B cell (primary cell): ENCODE measurements at regions not wholly inside any gene's neighbourhood (a gene's known extent, or its start where the extent isn't known, plus 50 kb on each side); places are given as distances from the start of the nearest gene placed in this dataset.

ENCODE experiments used
- EZH2 ChIP-seq: IDR thresholded peaks from 2 replicates; pipeline ENCODE4 v1.6.1; 2012; ENCODE audit warnings: borderline replicate concordance, low read depth, mild to moderate bottlenecking, moderate library complexity, low read length; ENCODE audit not compliant: insufficient read depth, poor library complexity, severe bottlenecking
- TF ChIP-seq, protein P1 (sequence below): fragments of 200-600 bp; IDR thresholded peaks from one replicate; pipeline ENCODE4 v1.8.0; 2022; ENCODE audit warnings: antibody characterized with exemption, mild to moderate bottlenecking

DNA sequence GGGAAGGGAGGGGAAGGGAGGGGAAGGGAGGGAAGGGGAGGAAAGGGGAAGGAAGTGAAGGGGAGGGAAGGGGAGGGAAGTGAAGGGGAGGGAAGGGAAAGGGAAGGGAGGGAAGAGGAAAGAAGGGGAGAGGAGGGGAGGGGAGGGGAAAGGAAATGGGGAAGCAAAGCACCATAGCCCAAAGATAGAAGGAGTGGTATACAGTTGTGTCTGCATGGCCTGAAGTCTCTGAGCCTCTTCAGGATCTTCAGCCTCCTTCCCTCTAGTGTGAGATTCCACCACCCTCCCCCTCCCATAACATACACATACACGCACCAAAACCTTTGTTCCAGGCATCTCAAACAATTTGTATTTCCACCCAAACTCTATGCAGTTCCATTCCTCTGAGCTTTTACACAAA lies 96.2 kb upstream of the SERP2 start:
- TF ChIP-seq, protein P1, sequence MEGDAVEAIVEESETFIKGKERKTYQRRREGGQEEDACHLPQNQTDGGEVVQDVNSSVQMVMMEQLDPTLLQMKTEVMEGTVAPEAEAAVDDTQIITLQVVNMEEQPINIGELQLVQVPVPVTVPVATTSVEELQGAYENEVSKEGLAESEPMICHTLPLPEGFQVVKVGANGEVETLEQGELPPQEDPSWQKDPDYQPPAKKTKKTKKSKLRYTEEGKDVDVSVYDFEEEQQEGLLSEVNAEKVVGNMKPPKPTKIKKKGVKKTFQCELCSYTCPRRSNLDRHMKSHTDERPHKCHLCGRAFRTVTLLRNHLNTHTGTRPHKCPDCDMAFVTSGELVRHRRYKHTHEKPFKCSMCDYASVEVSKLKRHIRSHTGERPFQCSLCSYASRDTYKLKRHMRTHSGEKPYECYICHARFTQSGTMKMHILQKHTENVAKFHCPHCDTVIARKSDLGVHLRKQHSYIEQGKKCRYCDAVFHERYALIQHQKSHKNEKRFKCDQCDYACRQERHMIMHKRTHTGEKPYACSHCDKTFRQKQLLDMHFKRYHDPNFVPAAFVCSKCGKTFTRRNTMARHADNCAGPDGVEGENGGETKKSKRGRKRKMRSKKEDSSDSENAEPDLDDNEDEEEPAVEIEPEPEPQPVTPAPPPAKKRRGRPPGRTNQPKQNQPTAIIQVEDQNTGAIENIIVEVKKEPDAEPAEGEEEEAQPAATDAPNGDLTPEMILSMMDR, result no peak
- TF ChIP-seq EZH2, result no peak
